ENCODE measurements at regions not wholly inside any gene's neighbourhood (a gene's known extent, or its start where the extent isn't known, plus 50 kb on each side); places are given as distances from the start of the nearest gene placed in this dataset.
"Not testable (repeated sequence)": the region's sequence is repeated elsewhere in the genome, so short reads cannot be mapped to it uniquely, and the experiment has no call there.

DNA sequence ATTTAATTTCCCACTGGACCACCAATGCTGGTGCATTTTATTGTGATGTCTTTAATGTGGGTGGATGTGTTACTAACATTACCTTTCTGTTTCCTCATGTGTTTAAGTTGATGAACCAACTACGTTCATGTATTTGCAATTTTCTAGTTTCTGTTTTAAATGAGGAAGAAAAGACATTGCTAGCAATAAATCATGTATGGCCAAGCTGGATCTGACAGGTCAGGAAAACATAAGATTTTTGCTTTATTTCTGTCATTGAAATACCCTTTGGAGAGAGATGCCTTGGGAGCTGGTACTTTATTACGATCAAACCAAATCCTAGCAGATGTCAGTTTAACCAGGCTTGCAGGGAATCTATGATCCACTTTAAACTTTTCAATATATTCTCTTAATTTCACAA lies 553.2 kb downstream of the RFC3 start:
- ATAC-seq, result no peak

DNA sequence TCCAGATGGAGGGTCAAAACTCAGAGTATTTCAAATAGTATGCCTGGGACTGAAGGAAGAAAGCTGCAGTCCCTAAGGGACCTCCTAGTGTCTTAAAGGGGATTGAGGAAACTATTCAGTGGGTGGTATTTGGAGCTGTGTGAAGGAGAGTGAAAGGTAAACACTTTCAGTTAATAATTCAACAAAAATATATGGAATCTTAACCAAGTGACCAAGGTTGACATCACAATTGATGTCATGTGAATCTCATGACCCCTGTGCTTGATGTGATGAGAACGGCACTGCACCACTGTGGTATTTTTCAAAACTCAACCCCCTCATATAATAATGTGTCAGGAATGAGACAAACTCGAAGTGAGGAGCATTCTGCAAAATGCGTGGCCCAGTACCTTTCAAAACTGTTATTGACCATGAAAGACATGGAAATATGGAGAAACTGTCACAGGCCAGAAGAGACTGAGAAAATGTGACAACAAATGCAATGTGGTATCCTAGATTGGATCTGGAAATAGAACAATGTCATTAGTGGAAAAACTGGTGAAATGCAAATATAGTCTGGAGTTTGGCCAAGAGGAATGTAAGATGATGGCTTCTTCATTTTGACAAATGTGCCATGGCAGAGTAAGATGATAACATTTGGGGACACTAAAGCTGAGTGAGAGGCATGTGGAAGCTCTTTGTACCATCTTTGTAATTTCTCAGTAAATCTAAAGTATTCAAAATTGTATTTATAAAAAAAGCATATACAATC lies 553.9 kb downstream of the RFC3 start:
- ATAC-seq, result no peak

DNA sequence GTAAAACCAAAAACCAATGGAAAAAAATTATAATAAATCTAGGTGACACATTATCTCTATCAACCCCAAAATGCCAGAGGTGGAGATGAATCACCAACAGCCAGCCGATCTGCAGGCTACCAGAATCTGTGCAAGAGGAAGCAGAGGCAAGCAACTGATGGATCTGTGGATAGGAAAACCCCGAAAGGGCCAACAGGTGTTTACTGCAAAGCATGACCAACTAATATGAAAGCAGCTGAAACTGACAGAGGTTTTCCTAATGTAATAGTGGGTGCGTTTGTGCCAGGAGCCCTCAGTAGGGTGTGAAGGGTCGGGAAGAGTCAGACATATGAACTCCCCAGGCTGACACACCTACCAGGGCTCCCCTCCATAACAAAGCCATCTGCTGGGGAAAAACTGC lies 554.6 kb downstream of the RFC3 start:
- no peak for ATAC-seq

GRCh38 chr13:34376483-34376882 lies 558.5 kb downstream of the RFC3 start:
- no peak for ATAC-seq

GRCh38 chr13:34381228-34381627 lies 560.8 kb upstream of the NBEA start:
- no peak for ATAC-seq

DNA sequence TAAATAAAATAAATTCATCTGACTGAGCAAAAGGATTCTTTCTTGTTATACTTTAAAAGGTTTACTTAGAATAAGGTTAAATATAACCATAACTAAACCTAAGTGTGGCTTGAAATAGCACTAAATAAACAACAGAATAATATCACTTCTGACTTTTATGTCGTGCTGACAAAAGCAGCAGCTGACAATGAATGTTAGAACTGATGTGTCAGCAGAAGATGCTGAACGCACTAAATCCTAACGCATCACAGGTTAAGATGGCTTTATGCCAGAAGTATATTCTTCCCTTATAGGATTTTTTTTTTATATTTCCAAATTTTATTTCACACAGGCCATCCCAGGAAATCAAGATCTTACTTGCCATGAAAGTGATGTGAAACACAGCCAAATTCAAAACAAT lies 558.3 kb upstream of the NBEA start:
- ATAC-seq, result no peak

- not testable (repeated sequence) for ATAC-seq
Measured at GRCh38 chr13:34386229-34386628, 555.8 kb upstream of the NBEA start.

DNA sequence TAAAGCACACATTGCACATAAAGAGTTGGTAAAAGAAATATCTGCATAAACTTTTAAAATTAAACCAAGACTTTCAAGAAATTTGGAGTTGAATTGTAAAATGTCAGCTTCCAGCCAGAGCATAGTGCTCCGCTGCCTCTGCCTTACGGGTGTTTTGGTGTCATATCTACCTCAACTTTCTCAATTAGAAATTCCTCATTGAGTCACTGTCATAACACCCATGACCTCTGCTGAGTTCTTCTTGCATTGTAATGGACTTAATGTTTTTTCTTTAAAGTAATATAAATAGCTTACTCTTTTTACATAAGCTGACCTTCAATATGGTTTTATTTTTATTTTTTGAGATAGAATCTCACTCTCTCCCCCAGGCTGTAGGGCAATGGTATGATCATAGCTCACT lies 551.0 kb upstream of the NBEA start:
- no peak for ATAC-seq

GRCh38 chr13:34401696-34402095 lies 540.4 kb upstream of the NBEA start:
- no peak for ATAC-seq

- no peak for ATAC-seq
Measured at GRCh38 chr13:34405410-34406181, 536.5 kb upstream of the NBEA start.

- ATAC-seq, result no peak
Measured at GRCh38 chr13:34408640-34409039, 533.4 kb upstream of the NBEA start.

DNA sequence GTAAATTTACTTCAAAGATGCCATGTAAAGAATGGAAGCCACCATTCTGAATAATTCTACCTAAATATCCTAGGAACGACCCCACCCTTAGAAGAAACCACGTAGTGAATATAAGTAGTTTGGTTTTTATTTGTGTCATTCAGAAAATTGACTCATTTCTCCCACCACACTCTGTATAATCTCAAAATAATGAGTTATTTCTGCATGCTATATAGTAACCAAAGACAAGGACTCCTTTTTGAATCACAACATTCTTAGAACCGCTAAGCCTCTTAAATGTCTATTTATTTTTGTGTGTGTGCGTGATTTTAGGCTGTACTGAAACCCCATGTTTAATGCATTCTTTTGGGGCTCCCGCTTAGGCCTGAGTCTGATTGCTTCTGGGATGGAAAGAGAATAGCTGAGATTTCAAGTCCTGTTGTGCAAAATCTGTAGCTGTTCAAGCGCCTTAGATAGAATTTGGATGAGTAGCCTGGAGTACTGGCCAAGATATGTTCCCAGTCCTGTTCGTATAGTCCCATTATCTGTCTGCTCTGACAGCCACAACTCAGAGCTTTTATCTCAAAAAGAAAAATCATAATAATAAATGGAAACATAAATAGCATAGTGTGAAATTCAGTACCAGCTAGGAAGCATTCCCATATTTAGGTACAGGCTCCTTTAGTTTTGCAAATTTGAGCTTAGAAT lies 532.4 kb upstream of the NBEA start:
- no peak for ATAC-seq

DNA sequence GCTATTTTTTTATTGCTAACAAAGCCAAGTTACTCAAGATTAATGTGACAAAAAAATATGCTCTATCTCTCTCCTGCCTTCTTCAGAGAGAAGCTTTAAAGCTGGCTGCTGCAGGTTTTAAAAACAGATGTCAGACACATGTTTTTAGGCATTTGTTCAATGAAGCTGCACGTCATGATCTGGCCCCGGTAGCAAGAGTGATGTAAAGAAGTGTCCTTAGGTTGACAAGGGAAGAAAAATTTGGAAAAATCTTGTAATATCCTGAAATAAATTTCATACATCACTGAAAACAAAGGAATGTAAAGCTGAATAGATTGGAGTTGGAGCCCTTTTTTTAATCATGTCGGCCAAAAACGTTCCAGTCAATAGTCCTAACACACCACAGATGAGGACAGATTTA lies 531.4 kb upstream of the NBEA start:
- ATAC-seq, result no peak

GRCh38 chr13:34411177-34411576 lies 530.9 kb upstream of the NBEA start:
- ATAC-seq, result no peak

DNA sequence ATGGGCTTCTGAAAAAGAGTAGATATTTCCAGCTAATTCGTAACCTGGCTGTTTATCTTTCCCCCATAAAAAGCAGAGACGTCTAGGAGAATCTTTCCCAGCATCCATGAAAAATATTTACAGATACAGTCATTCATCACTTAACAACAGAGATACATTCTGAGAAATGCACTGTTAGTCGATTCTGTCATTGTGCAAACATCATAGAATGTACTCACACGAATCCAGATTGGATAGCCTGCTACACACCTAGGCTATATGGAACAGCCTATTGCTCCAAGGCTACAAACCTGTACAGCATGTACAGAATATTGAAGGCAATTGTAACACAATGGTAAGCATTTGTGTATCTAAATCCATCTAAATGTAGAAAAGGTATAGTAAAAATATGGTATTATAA lies 530.2 kb upstream of the NBEA start:
- no peak for ATAC-seq

- ATAC-seq, result no peak
Measured at GRCh38 chr13:34412295-34412694, 529.8 kb upstream of the NBEA start.

DNA sequence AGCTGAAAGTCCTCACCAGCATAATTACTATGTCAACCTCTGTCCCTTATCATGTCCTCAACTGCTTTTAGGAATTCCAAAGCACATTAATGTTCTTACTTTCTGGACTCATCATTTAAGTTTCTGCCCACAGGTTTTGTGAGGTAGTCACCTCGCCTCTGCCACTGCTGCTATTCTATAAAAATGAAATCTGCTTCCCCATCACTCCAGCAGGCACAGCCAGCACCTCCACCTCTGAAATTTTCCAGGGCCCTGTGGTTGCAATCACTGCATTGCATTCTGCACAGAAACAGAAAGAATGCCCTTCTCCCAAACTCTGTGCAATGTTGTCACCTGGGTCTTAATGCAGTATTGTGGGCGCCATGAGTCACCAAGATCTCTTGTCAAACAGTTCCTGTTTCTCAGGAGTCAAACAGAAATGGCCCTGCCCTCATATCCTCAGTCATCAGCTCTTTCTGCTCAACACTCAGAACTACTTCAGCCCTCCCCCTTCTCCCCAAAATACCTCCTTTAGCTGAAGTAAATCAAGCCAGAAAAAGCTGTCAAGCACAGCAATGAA lies 529.2 kb upstream of the NBEA start:
- ATAC-seq, result peak; percentile 81

DNA sequence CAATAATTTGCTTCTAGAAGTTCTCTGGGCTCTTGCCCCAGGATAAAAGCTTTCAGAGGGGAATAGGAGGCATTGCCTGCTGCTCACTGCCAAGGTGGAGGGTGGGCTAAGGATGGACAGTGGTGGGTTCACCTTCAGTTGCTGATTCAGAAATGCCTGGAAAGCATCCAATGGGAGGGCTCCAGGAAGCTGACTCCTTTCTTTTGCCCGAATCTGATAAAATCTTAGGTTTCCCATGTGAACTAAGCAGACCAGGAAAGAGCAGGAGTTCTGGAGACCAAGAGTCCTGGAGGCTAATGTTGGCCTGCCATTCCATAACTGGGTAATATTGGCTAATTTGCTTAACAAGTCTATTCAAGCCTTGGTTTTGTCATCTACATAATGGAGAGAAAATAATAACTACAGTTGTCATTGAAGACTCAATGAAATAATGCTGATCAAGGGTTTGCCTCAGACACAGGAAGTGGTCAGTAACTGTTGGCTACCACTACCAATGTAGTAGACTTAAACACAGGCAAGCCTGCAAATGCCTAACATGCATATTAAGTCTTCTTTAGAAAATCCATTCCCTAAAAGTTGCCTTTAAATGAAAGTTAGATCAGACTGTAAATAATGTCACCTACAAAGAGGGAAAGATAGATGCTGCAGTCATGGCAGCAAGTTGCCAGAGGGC lies 528.4 kb upstream of the NBEA start:
- ATAC-seq, result no peak

DNA sequence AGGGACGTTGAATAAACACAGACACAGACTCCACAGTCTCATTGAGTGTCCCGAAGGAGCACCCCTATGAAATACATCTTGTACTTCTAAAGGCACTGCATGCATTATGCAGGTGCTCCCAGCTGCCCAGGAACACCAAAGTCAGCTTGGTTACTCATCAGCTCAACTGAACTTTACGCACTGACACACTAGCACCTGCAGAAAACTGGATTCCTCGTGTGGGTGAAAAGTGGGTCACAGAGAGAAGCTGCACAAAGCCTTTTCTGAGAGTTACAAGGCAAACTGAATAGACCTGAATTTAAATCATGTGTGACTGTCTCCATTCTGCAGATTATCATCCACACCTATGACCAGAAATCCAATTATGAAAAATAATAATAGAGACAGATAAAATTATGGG lies 527.5 kb upstream of the NBEA start:
- no peak for ATAC-seq

DNA sequence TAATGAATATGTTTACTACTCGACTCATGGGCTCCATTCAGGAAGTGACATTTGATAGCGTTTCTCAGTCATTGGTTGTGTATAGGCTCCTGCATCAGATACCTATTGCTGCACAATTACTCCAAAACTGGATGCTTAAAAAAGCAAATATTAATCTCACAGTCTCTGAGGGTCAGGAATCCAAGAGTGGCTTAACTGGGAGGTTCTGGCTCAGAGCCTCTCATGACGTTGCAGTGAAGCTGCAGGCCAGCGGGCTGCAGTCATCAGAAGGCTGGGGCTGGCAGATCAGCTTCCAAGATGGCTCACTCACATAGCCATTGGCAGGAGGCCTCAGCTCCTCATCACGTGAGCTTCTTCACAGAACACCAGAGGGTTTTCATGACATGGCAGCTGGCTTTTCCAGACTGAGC lies 525.1 kb upstream of the NBEA start:
- no peak for ATAC-seq

DNA sequence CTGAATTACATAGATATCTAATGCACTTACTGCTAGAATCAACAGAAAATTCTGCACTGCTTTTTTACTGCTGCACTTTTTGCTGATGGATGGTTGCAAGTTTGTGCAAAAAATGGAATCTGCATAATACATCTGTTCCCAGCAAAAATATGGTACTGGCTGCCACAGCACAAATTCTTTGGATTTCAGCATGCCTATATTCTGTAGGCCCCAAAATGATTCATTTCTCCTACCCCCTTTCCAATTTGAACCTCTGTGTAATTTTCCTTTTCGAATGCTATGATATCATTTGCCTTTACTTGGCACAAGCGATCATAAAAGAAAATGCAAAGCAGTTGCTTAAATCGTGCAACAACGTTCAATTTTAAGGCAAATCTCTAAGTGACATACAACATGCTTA lies 524.2 kb upstream of the NBEA start:
- ATAC-seq, result no peak

DNA sequence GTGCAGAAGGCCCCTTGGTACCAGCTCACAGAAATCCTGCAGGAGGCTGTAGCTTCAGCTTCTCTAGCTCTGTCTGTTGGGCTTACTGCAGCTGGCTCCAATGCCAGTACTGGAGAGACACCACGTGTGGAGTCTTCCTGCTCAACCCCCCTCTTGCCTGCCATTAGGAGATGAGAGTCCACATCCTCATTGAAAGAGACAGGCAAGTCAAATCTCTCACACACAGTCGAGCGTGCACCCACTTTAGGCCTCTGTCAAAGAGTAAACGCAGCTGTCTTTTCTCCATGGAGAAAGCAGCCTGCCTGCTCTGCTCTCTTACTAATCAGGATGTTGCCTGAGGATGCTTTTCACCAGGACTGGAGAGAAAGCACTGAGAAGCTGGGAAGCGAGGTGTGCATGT lies 523.0 kb upstream of the NBEA start:
- no peak for ATAC-seq

DNA sequence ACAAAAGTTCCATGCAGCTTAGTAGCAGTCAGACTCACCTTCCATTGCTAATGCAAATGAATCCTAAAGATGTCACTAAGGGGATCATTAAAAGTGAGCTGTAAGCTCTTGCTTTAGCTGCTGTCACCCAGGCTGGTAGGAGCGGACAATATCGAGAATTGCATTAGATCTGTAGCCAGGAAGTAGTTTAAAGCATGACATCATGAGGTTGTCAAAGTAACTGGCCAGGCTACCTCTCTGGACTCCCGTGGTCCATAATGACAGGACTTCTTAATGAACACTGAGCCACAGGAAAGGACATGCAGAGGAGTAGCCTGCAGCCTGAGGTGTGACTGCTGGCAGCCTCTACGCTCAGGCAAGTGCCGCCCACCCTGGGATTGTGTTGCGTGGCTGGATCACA lies 522.3 kb upstream of the NBEA start:
- ATAC-seq, result no peak
